Spleen (tissue), 11 donors: ENCODE measurements at regions not wholly inside any gene's neighbourhood (a gene's known extent, or its start where the extent isn't known, plus 50 kb on each side); places are given as distances from the start of the nearest gene placed in this dataset.

Source experiments
- DNase-seq: peaks from one replicate; pipeline ENCODE4 v3.0.0-alpha.2; 2020
- H3K27ac ChIP-seq, 8 donors: fragments of 200-600 bp; sonication (generic) in 7 of 8; 1 replicate in 4 of 8; 2 replicates in 4 of 8; pipeline versions ENCODE4 v1.5.0 to v1.8.0; 2016 to 2021; ENCODE audit warnings: inconsistent platforms in 4 of 8, mild to moderate bottlenecking in 4 of 8, moderate library complexity in 1 of 8
- H3K27me3 ChIP-seq, 7 donors: fragments of 200-600 bp; sonication (generic) in 6 of 7; replicated peaks in 1 of 7; 1 replicate in 4 of 7; 2 replicates in 3 of 7; pipeline versions ENCODE4 v1.5.0 to v1.8.0; 2016 to 2021; ENCODE audit warnings: inconsistent platforms in 3 of 7, mild to moderate bottlenecking in 1 of 7
- H3K36me3 ChIP-seq, 6 donors: fragments of 200-600 bp; sonication (generic) in 5 of 6; 1 replicate in 4 of 6; 2 replicates in 2 of 6; pipeline versions ENCODE4 v1.5.0 to v1.8.0; 2016 to 2021; ENCODE audit warnings: inconsistent platforms in 2 of 6
- H3K4me1 ChIP-seq, 6 donors: fragments of 200-600 bp; sonication (generic) in 5 of 6; 1 replicate in 3 of 6; 2 replicates in 3 of 6; pipeline versions ENCODE4 v1.5.0 to v1.8.0; 2016 to 2021; ENCODE audit warnings: inconsistent platforms in 3 of 6
- H3K4me3 ChIP-seq, 8 donors: fragments of 200-600 bp; sonication (generic) in 7 of 8; 1 replicate in 4 of 8; 2 replicates in 4 of 8; pipeline versions ENCODE4 v1.5.0 to v1.8.0; 2016 to 2021; ENCODE audit warnings: inconsistent platforms in 4 of 8, mild to moderate bottlenecking in 4 of 8, moderate library complexity in 2 of 8
- H3K9me3 ChIP-seq, 8 donors: fragments of 200-600 bp; sonication (generic) in 7 of 8; 1 replicate in 4 of 8; 2 replicates in 4 of 8; pipeline versions ENCODE4 v1.5.0 to v1.8.0; 2016 to 2021; ENCODE audit warnings: inconsistent platforms in 4 of 8
- POLR2A ChIP-seq, 3 donors: fragments of 450-650 bp; IDR thresholded peaks; one replicate each; pipeline ENCODE4 v1.5.1; 2017; ENCODE audit warnings: antibody characterized with exemption in 3 of 3, mild to moderate bottlenecking in 1 of 3
- POLR2AphosphoS5 ChIP-seq, 3 donors: sonication (generic); formaldehyde crosslinking; IDR thresholded peaks; one replicate each; pipeline ENCODE4 v1.5.1; 2017; ENCODE audit warnings: antibody characterized with exemption in 3 of 3
- WGBS, 5 donors: extraction: QIAGEN DNeasy Blood & Tissue Kit in 3 of 5; methylation state at CpG; one replicate each; pipeline versions ENCODE4 v1.1.5 to v1.1.7; 2013 to 2018; 5-methylcytosine and 5-hydroxymethylcytosine counted together
- intact Hi-C: fragments of 100-400 bp; cut with DNase I; formaldehyde crosslinking; loops from one replicate; pipeline ENCODE4 v1.15.0; 2023; ENCODE audit warnings: low total_unique reads
- TF ChIP-seq, protein P1 (sequence below), 11 experiments: fragments of 200-600 bp in 7 of 11; fragments of 450-650 bp in 4 of 11; sonication (generic) in 4 of 11; IDR thresholded peaks in 8 of 11; conservative IDR thresholded peaks in 3 of 11; 1 replicate in 7 of 11; 2 replicates in 4 of 11; pipeline versions ENCODE4 v1.4.0 to v1.8.0; 2016 to 2021; ENCODE audit warnings: antibody characterized with exemption in 11 of 11, inconsistent platforms in 4 of 11, mild to moderate bottlenecking in 1 of 11
- donor health status: healthy with polysubstance abuse.
- donor health status: DM: no; HTN: no; CAD: no; lungs with moderate emphysema.
- donor health status: DM: no; HTN: no; CAD: no.
- donor health status: Bipolar disorder and iron deficiency.
- donor health status: healthy.
- donor health status: DM: no; HTN: no; CAD: no.
- donor health status: DM: yes; HTN: yes; CAD: no.

DNA sequence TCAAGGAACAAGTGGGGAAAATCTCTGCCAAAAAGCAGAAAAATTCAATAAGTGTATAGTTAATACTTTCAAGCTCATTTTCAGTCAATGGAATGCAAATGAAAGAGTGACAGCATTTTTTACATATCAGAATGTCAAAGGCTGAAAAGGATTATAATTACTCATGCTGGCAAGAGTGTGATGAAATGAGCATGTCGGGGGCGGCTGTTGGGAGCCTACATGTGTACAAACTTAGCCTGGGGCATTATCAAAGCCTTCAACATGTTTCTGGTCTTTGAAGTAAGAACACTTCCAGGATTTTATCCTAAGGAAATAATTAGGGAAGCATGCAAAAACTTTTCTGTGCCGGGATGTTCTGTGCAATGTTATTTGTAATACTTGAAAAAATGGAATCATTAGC is 221.7 kb upstream of the LYZL1 start:
- H3K27me3 ChIP-seq, result peaks cover 0 to 6% (median 0%) of the 10 kb centered on the region in 7 donors
- DNase-seq, result no peak
- H3K4me1 ChIP-seq, result no peaks in the 10 kb centered on the region
- H3K27ac ChIP-seq, result no peak overlapping the region
- no peaks in the 10 kb centered on the region for H3K36me3 ChIP-seq
- no peak for TF ChIP-seq POLR2AphosphoS5 (IDR thresholded peaks at IDR 0.05)
- TF ChIP-seq, protein P1, sequence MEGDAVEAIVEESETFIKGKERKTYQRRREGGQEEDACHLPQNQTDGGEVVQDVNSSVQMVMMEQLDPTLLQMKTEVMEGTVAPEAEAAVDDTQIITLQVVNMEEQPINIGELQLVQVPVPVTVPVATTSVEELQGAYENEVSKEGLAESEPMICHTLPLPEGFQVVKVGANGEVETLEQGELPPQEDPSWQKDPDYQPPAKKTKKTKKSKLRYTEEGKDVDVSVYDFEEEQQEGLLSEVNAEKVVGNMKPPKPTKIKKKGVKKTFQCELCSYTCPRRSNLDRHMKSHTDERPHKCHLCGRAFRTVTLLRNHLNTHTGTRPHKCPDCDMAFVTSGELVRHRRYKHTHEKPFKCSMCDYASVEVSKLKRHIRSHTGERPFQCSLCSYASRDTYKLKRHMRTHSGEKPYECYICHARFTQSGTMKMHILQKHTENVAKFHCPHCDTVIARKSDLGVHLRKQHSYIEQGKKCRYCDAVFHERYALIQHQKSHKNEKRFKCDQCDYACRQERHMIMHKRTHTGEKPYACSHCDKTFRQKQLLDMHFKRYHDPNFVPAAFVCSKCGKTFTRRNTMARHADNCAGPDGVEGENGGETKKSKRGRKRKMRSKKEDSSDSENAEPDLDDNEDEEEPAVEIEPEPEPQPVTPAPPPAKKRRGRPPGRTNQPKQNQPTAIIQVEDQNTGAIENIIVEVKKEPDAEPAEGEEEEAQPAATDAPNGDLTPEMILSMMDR (IDR thresholded peaks at IDR 0.05 in 8 of 11, conservative IDR thresholded peaks at IDR 0.05 in 3 of 11), result no peak
- no peak for TF ChIP-seq POLR2A (IDR thresholded peaks at IDR 0.05)
- intact Hi-C loops, result no loop called here
- no peak overlapping the region for H3K4me3 ChIP-seq
- 40 to 78% (median 53%) methylated on average over 3 of the region's 3 CpGs for WGBS, 5 donors
- no peaks in the 10 kb centered on the region for H3K9me3 ChIP-seq

DNA sequence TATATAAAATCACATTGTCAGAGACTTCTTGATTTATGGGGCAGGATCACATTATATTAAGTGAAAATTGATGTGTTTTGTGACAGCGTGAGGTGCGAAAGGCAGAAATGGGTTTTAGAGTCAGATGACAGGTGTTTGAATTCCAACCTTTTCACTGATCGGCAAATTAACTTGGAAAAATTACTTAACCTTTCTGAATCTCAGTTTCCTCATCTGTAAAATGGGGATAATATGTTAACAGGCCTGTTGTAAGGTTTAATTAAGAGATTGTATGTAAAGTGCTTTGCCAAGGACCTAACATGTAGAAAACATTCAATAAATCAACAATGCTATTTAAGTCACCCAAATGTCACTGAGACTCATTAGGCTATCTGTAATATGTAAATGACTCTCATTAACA is 221.2 kb upstream of the LYZL1 start:
- 80 to 97% (median 96%) methylated on average over 3 of the region's 3 CpGs for WGBS, 5 donors
- Histone ChIP-seq H3K27me3 (peaks cover 0 to 6% (median 0%) of the 10 kb centered on the region in 7 donors), H3K36me3 (no peaks in the 10 kb centered on the region), H3K4me3 (no peak overlapping the region), H3K27ac (no peak overlapping the region), H3K4me1 (no peaks in the 10 kb centered on the region), H3K9me3 (no peaks in the 10 kb centered on the region)
- intact Hi-C loops, result no loop called here
- DNase-seq, result no peak
- TF ChIP-seq, protein P1 (IDR thresholded peaks at IDR 0.05 in 8 of 11, conservative IDR thresholded peaks at IDR 0.05 in 3 of 11), result no peak
- TF ChIP-seq POLR2AphosphoS5 (IDR thresholded peaks at IDR 0.05) (no peak), POLR2A (IDR thresholded peaks at IDR 0.05) (no peak)

DNA sequence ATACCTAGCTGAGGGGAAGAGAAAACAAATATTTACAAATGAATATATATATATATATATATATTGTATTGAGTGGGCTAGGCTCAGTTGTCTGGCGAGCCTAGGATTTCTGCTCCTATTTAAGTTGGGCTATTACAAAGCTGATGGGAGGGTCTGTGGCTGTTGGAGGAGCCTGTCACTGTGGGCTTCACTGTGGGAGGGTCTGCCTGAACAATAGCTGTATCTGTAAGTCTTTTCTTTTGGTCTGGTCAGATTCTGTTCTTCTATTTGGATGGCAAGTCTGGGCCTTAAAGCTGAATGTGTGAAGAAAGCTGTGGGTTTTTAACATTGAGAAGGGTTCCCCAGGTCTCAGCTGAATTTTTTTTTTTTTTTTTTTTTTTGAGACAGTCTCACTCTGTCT is 220.6 kb upstream of the LYZL1 start:
- Histone ChIP-seq H3K27ac (no peak overlapping the region), H3K9me3 (no peaks in the 10 kb centered on the region), H3K4me3 (no peak overlapping the region), H3K4me1 (no peaks in the 10 kb centered on the region), H3K36me3 (no peaks in the 10 kb centered on the region), H3K27me3 (peaks cover 0 to 6% (median 0%) of the 10 kb centered on the region in 7 donors)
- 31 to 96% (median 87%) methylated on average over 1 of the region's 1 CpG for WGBS, 5 donors
- no peak for TF ChIP-seq POLR2AphosphoS5 (IDR thresholded peaks at IDR 0.05)
- TF ChIP-seq POLR2A (IDR thresholded peaks at IDR 0.05), result no peak
- TF ChIP-seq, protein P1 (IDR thresholded peaks at IDR 0.05 in 8 of 11, conservative IDR thresholded peaks at IDR 0.05 in 3 of 11), result no peak
- DNase-seq, result no peak
- intact Hi-C loops, result no loop called here

DNA sequence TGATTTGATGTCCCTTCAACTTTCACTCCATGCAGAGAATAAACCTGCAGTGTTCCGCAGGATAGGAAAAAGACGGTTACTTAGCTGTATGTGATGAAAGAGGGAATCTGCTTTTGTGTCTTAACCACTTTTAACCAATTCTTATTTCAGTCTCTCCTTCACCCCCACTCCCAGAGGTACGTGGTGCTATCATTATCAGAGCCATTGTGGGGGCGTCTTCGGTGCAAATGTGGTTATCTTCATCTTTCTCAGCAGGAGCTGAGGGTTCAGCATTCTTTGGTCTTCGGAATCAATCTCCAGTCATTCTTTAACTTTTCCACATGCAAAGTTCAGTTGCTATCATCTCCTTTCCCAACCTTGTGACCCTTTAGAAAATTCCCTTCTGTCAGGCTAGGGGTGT is 219.9 kb upstream of the LYZL1 start:
- intact Hi-C loops, result no loop called here
- Histone ChIP-seq H3K9me3 (no peaks in the 10 kb centered on the region), H3K27ac (no peak overlapping the region), H3K4me1 (no peaks in the 10 kb centered on the region), H3K4me3 (no peak overlapping the region), H3K36me3 (no peaks in the 10 kb centered on the region), H3K27me3 (peaks cover 0 to 6% (median 0%) of the 10 kb centered on the region in 7 donors)
- no peak for DNase-seq
- 84 to 90% (median 86%) methylated on average over 6 of the region's 6 CpGs for WGBS, 5 donors
- TF ChIP-seq, protein P1 (IDR thresholded peaks at IDR 0.05 in 8 of 11, conservative IDR thresholded peaks at IDR 0.05 in 3 of 11), result no peak
- TF ChIP-seq POLR2A (IDR thresholded peaks at IDR 0.05) (no peak), POLR2AphosphoS5 (IDR thresholded peaks at IDR 0.05) (no peak)
